ENCODE measurements at regions not wholly inside any gene's neighbourhood (a gene's known extent, or its start where the extent isn't known, plus 50 kb on each side); places are given as distances from the start of the nearest gene placed in this dataset.

DNA sequence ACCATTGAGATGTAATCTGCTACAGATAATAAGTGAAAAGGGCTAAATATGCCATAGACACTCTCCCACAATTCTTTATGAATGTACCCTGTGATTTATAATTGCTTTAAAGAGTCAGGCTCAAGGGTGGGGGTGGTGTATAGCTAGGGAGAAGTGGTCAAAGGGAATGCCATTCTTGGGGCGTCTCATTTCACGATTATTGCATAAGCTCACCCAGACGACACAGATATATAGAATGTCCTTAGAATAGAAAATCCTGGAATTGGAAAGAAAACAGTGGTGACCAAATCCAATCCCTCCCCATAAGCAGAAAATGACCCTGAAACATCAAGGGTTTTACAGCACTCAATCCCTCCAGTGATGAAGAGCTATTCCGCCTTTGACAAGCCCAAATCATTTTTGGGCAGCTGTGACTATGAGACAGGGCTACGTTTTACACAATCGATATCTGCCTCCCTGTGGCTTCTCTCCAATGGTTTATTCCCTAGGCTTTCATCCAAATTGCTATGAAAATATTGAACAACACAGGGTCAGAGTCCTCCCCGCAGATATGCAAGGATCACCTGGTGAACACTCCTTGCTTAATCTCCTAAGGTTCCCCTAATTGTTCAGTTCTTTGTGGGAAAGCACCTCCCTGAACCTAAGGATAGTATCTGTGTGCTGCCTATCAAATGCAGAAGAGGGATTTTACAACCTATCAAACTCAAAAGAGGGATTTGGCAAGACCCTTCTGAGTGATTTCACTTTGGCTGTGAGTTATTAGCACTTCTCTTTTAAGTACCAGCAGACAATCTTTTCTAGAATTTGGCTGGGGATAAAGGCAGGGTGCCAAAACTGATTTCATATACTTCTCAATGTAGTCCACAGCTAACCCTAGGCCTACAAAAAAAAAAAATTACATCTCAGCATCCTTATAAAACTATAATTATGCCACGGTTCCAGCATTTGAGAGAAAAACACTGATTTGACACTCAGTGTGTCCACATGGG is 144.9 kb upstream of the CDH6 start:
- no peak for DNase-seq (ENCODE audit: low spot score)

DNA sequence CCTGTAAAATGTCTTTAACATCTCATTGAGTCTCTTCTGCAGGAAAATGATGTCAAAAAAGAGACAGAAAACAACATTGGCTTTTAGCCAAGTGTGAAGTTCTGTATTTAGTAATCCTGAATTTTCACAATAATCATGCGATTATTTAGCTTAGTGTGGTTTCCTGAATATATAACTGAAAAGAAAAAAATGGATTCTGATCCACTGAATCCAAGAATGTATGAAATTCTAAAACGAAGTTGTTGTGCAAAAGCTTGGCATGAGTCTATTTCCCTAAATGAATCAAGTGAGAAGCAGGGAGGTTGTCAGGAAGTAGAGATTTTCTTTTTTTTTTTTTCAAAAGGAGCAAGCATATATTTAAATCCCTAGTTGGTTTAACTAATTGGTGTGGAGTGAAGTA is 145.9 kb upstream of the CDH6 start:
- no peak for DNase-seq (ENCODE audit: low spot score)

DNA sequence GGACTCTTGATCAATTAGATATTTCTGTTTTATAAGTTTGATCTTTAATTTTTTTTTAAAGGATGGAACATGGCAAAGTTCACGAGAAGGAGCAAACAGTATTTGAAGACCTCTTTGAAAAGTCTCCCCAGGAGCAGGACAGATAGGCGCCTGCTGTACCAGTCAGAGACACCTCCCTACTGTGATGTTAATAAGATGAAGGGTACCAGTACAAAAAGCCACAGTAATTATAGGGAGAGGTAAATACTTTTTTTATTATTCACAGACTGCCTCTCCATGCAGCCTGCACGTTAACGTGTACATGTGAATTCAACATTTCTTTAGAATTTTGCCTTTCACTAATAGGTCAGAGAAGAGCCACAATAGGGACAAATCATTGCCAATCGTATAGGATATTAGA is 146.5 kb upstream of the CDH6 start:
- DNase-seq (ENCODE audit: low spot score) = no peak

DNA sequence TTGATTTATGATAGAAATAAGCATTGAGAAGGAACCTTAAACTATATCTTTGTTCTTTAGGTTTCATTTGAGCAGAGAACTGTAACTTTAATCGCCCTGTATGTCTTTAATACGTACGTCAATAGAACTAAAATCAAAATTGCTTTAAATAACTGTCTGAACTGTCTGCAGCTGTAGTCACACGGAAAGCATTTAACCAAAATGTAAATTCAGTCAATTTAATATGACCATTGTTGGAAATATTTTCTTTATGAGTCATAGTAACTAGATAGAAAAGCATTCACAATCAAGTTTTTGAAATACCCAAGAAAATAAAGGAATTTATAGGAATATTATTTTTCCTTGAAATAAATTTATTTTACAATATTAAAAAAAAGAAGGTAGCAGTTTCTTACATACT is 157.1 kb upstream of the CDH6 start:
- DNase-seq (ENCODE audit: low spot score) = peak; percentile 1

DNA sequence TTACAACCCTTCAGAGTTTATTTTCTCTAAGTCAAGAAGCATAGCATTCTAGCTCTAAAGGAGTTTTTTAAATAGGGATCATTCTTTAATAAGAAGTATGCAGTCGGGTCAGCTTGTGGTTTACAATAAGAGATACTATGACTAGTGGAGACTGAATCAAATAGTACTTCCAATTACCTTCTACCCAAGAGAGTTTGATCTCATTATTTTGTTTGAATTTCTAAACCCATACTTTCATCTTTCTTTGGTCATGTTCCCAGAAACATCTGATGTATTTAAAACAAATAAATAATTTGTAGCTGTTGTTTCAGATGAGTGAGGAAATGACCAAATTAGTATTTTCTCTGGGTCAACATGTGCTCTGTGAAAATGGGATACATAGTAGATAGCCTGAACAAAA is 160.2 kb upstream of the CDH6 start:
- DNase-seq (ENCODE audit: low spot score) = no peak

DNA sequence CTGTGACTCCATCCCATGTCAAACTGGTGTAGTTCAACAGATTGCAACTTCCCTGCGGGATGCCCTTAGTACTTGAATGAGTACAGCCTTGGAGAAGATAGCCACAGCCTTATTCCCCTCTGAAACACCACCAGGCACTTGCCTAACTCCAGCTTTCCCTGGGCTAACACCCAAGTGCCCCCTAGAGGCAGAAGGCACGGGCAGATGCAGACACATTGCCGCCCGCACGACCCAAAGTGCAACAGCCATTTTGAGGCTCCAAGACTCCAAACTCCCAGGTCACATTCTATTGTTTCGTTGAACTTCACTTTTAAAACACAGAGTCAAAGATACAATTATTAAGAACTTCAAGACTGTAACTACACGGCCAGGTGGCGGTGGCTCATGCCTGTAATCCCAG is 163.6 kb upstream of the CDH6 start:
- no peak for DNase-seq (ENCODE audit: low spot score)

DNA sequence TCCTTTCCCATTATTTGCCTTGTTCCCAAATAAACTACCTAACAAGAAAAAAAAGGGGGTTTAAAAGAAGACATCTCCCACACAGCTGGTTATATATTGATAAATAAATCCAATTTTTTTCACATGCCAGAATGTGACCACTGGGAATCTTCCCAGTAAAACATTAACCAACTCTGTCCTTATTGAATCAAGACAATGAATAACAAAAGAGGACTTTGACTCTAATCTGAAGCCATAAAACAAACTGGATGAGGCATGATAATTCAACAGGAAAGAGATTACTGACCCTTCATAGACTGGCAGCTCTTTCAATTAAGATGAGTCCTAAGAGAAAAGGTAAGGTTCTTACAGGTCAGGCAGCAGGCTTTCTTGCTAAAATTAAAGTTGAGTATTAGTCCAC is 165.8 kb upstream of the CDH6 start:
- DNase-seq (ENCODE audit: low spot score) = no peak

DNA sequence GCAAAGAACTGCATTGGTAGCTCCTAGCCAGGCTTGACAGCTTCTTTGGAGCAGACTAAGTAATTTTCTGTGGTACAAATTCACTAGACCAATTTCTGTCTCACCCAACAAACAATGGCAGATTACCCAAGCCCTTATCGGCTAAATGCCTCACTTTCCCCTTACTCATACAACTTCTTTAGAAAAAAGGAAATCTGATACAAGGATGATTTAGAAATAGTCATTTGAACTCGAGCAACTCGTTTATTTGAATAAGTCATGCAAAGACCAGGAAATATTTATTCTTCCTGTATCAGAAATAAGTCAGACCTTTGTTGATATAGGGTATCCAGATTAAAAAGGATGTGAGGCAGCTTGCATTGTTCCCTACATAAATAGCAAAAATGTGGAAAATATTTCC is 170.4 kb upstream of the CDH6 start:
- no peak for DNase-seq (ENCODE audit: low spot score)

DNA sequence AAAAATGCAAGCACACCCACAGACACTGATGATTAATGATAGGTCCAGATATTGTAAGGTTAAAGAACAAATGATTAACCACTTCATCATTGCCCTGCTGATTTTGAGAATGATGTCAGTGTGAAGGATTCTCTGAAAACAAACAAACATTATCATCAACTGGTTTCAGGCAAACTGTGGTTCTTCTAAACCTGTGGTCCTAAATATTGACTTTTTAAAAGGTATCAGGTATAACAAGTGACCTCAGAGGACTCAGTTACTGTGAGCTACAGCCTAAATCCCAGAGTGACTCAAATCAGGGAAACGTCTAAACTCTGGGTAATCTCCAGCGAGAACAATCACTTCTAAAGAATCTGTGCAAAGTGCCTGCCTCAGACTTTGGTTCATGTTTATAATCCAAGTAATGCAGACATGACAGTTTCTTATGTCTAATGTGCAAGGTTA is 172.3 kb upstream of the CDH6 start:
- no peak for DNase-seq (ENCODE audit: low spot score)

DNA sequence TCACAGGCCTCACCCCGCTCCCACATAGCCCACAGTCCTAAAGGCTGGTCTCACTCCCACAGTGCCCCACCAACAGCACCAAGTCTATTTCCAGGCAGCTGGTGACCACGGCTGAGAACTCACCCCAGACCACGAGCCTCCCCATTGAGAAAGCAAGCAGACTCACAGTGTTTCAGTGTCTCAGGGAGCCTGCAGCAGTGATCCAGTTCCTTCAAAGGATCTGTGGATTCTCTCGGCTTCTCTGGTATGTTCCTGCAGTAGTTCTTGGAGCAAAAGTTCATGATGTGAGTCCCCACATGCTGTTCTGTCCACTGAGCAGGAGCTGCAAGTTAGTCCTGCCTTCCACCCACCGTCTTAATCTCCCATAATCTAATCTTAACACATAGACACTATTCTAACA is 185.3 kb upstream of the CDH6 start:
- no peak for DNase-seq (ENCODE audit: low spot score)

DNA sequence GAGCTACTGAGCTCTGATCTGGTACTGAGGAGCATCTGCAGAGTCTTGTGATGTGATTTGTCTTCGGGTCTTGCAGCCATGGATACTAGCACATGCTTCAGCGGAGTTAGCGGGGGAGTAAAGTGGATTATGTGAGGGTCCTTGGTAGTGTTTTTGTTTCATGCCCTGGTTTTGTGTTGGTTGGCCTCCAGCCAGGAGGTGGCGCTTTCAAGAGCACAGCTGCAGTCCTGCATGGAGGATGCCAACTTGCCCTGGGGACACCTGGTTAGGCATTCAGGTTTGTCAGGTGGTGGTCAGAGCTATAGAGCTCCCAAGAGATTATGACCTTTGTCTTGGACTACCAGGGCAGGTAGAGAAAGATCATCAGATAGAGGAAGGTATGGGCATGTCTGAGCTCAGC is 185.8 kb upstream of the CDH6 start:
- no peak for DNase-seq (ENCODE audit: low spot score)

DNA sequence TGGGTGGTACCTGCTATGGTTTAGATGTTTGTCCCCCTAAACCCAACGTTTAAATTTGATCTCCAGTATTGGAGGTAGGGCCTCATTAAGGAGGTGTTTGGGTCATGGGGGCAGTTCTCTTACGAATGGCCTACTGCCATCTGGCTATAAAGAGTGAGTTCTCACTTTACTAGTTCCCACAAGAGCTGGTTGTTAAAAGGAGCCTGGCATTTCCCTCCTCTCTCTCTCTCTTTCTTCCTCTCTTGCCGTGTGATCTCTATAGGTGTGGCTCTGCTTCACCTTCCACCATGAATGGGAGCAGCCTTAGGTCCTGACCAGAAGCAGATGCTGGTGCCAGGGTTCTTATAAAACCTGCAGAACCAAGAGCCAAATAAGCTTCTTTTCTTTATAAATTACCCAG is 193.2 kb upstream of the CDH6 start:
- no peak for DNase-seq (ENCODE audit: low spot score)

DNA sequence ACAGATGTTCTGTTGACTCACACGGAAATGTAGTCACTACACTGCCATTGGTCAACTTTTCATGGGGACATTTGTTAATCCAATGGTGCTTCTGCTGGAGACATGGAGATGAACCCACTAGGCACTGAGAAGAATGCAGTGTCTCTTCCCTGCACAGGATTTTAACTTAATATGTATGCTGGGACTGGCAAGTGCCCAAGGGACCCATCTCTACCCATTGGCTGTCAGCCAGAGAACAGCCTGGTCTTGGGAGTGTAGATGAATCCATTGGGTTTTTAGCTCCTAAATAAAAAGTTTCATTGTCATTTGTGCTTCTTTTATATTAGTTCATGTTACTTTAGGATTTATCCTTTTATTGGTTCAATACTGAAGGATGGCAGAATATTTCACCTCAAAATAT is 195.8 kb upstream of the CDH6 start:
- no peak for DNase-seq (ENCODE audit: low spot score)

DNA sequence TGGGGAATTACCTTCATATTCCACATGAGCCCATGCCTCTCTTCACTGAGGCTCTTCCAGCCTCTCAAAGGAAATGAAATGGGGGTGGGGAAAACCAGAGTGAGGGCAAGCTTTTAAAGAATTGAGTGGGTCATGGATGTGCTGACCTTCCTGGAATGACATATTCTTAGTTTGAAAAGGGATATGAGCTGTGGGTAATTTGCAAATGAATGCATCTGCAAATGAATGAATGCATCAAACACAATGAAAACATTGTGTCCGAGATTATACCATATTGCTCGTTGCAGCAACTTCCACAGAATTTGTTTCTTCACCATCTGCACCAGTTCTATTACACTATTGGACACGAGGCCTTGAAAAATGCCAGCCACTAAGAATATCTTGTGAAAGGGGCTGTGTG is 198.6 kb upstream of the CDH6 start:
- no peak for DNase-seq (ENCODE audit: low spot score)

DNA sequence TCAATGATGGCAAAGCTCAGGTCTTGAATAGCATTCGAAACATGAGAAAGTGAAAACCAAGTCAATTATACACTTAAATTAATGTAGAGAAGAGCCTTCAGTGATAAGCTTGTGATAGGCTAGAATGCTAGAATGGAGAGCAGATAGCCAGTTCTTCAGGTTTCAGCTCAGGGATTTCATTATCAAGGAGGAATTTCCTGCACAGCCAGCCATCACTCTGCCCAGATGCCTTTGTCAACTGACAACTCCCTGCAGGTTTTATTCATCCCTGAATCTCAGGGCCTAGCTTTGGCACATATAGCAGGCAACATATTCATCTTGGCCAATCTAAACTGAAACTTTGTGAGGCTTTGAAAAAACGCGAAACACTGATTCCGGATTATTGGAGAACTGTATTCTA is 199.3 kb upstream of the CDH6 start:
- DNase-seq (ENCODE audit: low spot score) = no peak

DNA sequence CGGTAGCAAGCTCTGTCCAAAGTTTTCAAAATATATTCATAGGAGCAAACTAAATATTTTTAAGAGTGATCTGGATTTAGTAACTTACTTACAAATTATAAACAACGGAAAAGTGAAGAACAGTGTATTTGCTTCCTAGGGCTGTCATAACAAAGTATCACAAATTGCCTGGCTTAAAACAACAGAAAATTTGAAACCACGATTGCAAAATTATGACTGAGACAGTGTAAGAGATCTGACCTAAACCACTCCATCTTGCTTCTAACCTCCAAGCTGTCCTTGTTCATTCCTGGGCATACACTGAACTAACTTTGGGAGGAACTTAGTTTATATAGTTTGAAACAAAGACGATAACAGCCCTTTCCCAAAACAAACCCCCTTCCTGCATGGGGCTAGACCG is 202.0 kb upstream of the CDH6 start:
- DNase-seq (ENCODE audit: low spot score) = no peak

DNA sequence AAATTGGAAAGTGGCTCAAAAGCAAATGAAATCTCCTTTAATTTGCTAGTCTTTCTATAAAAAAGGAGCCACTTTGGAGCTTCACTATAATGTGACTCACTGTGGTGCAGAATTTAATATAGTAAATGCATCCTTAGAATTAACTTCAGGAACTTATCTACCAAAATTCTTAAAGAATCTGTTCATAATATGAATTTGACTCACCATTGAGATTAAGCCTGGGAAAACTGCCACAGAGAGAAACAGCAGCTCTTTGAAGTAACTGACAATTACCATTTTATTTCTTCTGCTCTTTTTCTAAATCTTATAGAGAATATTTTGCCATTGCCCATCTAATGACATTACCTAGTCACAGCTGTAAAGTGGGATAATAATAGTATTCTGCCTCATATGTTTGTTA is 211.9 kb upstream of the CDH6 start:
- no peak for DNase-seq (ENCODE audit: low spot score)

DNA sequence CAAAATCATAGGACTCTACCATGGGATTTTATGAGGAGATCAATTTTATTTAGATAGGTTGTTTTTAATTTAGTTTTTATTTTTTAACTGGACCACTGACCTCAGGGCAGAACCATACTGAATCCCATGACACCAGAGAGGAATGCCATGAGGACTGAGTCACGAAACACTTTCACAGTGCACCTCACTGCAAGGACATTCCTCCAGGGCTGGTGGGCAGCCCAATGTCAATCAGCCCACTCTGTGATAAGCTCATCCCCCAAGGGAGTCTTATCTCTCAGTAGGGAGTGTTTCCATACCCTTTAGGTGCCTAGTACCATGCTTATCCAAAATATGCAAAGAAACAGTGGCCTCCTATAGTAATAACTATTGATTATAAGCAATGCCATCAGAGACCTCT is 224.5 kb upstream of the CDH6 start:
- DNase-seq (ENCODE audit: low spot score) = no peak

DNA sequence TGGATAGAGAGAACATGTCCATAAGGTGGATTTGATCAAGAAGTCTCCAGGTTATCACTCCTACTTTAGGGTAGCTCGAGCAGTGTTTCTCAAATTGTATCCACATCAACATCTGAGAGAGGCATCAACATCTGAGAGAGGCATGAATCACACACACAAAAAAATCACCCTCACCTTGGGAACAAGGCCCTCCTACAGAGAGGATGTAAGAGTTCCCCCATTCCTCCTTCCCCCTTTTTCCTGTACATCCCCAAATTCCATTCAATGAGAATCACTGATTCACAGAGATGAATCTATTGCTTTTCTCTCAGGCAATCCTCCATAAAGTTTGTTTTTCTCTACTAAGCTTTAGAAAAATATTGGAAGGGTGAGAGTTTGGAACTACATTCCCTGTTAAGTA is 233.4 kb upstream of the CDH6 start:
- no peak for DNase-seq (ENCODE audit: low spot score)

DNA sequence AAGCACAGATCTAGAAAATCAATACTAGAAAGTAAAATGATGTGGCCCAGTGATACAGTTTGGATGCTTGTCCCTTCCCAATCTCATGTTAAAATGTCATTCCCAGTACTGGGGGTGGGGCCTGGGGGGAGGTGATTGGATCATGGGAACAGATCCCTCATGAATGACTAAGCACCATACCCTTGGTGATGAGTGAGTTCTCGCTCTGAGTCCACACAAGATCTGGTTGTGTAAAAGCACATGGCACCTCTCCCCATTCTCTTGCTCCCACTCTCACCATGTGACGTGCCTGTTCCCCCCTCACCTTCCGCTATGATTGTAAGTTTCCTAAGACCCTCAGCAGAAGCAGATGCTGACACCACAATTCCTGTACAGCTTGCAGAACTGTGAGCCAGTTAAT is 234.2 kb upstream of the CDH6 start:
- peak; percentile 12 for DNase-seq (ENCODE audit: low spot score)

DNA sequence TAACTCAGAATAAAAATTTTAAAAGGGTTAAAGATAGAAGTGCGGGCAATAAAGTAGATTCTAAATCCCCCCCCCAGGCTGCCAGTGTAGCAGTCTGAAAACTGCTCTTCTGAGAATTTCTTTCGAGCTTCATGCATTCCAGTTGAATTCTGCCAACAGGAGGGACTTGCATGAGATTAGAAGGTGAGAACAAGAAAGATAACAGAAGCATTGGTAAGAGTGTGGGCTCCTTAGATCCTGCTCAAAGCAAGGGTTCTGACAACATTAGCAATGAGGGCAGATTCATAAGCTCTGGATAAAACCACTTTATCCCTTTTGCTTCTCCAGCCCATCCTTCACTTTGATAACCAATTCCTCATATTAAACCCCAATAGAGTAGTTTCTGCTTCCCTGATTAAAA is 235.9 kb upstream of the CDH6 start:
- no peak for DNase-seq (ENCODE audit: low spot score)

DNA sequence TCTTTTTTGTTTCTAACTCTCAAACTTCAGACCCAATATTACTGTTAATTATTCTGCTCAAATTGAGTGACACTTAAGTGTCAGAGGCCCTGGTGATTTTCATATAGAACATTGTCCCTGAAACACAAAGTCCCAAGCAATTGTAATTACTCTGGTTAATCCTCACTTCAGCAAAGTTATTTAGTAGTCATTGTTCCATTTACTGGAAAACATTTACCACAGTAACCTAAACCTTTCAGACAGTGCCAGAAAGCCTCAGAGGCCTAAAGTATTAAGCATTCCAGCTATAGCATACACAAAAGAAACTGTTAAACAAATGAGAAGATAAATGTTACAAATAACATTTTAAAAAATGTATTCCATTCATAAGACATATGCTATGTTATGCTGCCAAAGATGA is 237.2 kb upstream of the CDH6 start:
- DNase-seq (ENCODE audit: low spot score) = no peak

DNA sequence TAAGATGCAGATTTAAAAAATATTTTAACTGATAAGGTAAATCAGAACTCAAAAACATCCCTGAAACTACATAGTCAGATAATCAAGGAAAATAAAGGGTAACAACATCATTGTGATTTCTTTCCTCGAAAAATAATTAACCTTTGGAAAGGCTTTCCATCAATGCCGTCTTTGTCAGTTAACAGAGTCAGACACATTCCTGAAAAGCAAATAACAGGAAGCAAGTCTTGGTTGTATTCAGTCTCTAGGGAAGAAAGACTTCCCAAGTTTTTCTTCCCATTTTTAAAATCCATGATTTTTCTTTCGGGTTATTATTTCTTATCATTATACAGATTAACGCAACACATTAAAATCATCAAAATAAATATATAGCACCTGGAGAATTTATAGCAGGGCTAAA is 256.4 kb upstream of the CDH6 start:
- no peak for DNase-seq (ENCODE audit: low spot score)

DNA sequence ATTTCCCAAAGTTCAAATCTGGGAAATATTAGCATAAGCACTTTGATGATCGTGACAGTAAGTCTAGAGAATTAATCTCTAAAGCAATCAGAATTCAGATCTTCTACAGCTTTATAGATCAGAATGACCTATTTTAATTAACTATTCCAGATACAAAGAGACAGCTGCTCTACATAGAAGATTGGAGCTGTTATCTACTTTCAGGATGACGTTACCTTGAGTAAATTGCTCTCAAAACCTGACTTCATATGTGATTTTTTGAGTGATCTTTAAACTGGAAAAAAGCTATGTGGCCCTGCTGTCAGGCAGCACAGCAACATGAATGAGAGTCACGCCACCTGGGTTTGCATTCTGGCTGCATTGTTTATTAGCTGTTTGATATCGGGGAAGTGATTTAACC is 259.9 kb upstream of the CDH6 start:
- no peak for DNase-seq (ENCODE audit: low spot score)

All from A172 (cell line).